SH-SY5Y (cell line): ENCODE measurements at regions not wholly inside any gene's neighbourhood (a gene's known extent, or its start where the extent isn't known, plus 50 kb on each side); places are given as distances from the start of the nearest gene placed in this dataset.

Experiments
- GATA2 ChIP-seq: IDR thresholded peaks from 2 replicates; pipeline ENCODE4 v1.6.1; 2011; ENCODE audit warnings: mild to moderate bottlenecking, low read depth, low read length
- GATA3 ChIP-seq: IDR thresholded peaks from 2 replicates; pipeline ENCODE4 v1.6.1; 2011; ENCODE audit warnings: low read depth, mild to moderate bottlenecking, low read length, moderate library complexity

DNA sequence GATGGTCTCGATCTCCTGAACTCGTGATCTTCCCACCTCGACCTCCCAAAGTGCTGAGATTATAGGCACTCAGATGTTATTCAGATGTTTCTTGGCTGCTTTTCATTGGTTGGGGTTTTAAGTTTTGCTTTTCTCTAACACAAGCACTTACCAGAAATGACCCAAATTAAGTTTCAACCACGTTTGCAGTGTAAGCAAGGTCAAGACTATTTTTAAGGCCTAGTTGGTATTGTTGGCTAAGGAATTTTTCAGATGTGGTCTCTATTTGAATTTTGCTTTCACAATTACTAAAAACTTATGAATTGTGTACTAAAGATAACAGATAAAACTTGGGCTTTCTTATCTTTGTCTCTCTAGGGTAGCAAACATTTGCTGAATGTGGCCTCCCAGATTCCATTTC lies 1756.9 kb upstream of the TENM3 start:
- TF ChIP-seq GATA2 (no peak), GATA3 (no peak)
